NCI-H2171 treated with DMSO at 0.1 percent for 48 hours (cell line): ENCODE measurements at regions not wholly inside any gene's neighbourhood (a gene's known extent, or its start where the extent isn't known, plus 50 kb on each side); places are given as distances from the start of the nearest gene placed in this dataset.
A peak's percentile ranks its signal among the peaks of the same experiment; 100 is the strongest.
"Not testable (repeated sequence)": the region's sequence is repeated elsewhere in the genome, so short reads cannot be mapped to it uniquely, and the experiment has no call there.

Source experiments
- DNase-seq: peaks from one replicate; lab custom pipeline; 2025; lab: John Stamatoyannopoulos, UW

DNA sequence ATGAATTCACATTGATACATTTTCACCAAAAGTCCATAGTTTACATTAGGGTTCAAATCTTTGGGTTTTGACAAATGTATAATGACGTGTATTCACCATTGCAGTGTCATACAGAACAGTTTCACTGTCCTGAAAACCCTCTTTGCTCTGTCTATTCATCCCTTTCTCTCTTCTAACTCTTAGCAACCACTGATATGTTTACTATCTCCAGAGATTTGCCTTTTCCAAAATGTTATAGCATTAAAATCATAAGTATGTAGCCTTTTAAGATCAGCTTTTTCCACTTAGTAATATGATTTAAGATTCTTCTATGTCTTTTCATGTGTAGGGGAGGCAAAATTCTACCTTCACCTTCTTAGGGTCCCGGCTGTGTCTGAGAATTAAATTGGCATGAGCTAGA is 203.8 kb downstream of the TPRG1 start:
- DNase-seq = no peak

DNA sequence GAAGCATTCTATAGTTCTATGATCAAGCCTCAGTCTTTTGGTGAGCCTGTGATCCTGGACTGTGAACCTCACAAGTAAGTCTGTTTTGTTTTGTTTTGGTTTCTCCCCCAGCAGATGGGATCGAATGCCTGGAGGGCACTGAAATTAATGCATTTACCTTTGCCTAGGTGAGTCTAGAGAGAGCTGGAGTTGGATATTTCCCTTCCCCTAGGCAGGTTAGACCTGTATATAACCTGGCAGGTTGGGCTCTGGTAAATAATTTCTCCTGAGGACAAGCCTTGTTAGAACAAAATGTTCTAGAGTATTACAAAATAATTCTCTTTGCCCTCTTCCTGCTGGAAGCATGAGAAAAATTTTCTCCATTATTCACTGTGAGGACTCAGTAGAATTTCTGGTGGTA is 211.9 kb downstream of the TPRG1 start:
- no peak for DNase-seq

DNA sequence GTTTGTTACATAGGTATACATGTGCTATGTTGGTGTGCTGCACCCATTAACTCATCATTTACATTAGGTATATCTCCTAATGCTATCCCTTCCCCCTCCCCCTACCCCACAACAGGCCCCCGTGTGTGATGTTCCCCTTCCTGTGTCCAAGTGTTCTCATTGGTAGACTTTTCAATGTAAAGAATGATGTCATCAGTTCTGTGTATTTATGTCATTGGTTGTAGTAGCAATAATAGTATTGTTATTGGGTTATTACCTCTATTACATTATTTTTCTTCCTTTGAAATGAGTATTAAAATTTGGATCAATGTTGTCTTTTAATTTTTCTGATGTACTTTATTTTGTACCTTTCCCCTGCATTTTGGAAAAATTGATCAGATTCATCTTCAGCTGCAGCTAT is 214.1 kb downstream of the TPRG1 start:
- not testable (repeated sequence) for DNase-seq

DNA sequence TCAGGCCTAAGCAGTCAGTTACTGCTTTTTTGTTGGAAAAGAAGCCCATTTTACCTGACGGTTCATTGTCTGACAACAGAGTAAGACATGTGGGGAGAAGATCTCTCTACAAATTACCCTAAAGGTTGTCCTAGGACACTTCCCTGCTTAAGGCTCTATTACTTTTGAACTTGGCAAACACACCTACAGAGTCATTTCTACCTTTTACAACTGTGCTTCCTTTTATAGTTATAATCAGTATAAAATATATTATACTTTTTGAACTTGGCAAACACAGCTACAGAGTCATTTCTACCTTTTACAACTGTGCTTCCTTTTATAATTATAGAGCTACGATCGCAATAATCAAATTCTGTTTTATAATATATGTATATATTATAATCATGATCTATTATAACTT is 215.0 kb downstream of the TPRG1 start:
- DNase-seq = no peak

DNA sequence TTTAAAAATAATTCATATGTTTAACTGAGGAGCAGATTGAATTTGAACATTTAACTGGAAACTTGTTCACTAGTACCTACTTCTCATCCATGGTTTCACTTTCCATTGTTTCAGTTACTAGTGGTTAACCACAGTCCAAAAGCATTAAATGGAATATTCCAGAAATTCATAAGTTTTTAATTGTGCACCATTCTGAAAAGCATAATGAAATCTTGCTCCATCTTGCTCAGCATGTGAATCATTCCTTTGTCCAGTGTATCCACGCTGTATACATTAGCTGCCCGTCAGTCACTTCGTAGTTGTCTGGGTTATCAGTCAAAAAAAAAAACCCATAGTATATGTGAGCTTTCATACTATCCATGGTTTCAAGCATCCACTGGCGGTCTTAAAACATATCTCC is 217.6 kb downstream of the TPRG1 start:
- no peak for DNase-seq

DNA sequence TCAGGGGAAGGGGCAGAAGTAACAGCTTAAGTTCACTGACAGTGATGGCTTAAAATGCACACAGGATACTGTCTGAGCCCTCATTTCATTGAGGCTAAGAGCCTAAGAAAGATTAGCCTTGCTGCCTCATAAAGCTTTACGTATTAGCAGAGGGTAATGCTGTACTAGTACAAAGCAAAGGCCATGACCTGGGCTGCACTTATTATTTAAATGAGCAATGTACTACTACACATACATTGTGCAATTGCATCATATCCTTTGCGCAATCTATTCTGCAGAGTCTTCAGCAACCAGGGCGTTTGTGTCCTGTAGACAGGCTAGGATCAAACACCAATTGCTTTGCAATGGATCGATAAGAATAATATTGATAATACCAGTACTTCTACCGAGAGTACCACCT is 221.8 kb downstream of the TPRG1 start:
- no peak for DNase-seq

DNA sequence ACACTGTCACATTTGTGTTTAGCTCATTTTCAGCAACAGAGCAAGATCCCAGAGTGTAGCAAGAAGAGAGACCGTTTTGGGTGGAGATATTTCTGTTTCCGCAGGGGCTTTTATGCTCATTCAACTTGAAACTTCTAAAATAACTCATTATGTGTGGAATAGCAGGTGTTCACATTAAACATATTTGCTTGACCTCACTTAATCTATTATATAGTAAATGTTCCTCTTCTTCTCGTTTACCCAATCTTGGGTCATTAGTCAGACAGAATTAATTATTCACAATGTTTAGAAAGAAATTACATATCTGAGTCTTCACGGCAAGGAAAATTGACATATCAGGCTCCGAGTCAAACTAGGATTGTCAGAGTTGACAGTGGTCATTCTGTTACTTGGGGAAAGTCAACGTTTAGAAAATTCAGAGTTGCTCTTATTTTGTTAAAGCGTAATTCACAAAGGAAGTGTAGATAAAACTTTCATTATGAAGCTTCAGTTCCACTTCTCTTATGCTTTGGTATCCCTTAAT is 222.9 kb downstream of the TPRG1 start:
- DNase-seq = no peak

DNA sequence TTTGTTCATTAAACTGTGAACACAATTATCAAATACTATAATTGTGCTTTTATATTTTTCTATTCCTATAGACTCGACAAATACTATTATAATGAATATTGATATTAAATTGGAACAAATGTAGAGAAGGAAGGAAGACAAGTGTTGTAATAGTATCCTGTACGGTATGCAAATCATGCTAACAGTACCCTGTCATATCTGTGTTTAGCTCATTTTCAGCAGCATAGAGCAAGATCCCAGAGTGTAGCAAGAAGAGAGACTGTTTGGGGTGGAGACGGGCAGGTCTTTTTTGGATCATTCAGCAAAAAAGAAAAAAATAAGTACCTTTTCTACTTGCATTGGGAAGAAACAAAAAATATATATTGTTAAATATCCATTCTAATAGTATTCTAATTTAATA is 224.1 kb downstream of the TPRG1 start:
- DNase-seq = no peak

DNA sequence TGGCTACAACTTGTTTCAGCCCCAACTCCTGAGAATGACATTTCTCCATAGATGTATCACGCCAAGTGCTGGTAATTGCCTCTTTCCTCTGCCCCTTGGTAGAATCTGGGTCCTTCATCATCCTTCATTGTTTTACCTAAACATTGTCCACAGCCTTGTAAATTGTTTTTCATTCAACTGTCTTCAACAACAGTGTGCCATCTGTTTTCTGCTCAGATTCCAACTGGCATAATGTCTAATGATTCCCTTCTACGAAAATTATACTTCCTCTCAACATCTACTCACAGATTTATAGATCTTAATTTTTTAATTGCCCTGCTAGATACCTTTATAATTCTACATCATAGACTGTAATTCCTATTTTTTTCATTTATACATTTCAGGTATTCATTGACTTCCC is 226.9 kb downstream of the TPRG1 start:
- peak; percentile 49 for DNase-seq

DNA sequence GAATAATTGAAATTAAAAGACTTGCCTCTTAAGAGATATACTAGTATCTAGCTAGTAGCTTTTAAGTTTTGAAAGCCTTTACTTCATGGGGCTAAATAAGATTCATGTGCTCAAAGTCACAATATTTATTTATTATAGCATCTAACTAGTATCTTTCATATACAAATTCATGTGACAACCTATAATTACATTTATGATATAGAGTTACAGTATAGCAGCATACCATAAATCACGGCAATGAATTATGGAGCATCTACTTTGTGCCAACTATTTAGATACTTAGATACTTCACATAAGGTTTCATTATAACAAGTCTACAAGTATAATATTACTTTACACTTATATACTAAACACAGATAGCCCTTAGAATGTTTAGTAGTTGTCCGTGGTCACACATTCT is 229.4 kb downstream of the TPRG1 start:
- no peak for DNase-seq

DNA sequence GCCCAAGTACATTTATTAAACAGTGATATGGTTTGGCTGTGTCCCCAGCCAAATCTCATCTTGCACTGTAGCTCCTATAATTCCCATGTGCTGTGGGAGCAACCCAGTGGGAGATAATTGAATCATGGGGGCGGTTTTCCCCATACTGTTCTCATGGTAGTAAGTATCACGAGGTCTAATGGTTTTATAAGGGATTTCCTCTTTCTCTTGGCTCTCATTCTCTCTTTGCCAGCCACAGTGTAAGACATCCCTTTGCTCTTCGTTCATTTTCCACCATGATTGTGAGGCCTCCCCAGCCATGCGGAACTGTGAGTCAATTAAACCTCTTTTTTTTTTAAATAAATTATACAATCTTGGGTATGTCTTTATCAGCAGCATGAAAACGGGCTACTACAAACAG is 228.0 kb upstream of the TP63 start:
- DNase-seq = no peak

DNA sequence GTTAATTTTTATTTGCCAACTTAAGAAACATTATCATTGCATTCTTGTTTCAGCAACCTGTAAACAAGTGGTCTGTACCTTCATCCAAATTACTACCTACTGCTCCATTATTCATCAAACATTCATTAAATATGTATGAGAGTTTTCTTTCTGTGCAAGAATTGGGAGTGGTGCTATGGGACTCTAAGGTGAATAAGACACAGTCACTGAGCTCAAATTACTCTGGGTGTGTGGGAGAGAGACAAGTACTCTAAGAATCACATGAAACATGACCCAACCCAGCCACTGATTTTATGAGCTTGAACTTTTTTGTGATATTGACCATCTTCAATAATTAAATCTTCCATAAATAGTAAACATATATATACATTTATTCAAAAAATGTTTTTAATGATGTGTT is 227.2 kb upstream of the TP63 start:
- peak; percentile 56 for DNase-seq

DNA sequence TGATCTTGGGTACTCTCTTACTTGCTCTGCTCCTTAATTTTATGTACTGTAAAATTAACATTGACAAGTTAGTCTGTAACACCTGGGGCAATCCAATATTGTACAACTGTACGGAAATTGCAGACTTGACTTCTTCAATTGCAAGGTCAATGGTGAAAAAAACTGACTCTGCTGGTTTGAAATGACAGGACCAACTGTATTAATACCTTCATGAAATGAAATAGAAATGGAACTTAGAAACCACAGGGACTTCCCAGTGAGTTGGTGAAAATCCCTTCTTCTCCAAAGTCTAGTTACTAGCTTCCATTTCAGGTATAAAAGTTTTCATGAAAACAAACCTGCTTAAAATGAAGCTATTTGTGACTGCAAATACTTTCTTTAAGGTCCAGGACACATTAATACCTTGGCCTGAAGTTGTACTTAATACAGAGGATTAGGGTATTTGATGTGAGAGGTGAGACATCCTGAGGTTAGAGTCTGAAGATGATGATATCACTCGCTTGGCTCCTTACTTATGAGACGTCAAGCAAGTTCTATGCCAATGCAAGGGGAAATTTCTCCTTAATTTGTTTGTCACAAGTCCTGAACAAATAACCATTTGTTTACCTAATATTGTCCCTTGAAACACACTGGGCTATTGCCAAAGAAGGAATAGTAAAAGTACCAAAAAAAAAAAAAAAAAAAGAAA is 226.2 kb upstream of the TP63 start:
- DNase-seq = no peak

DNA sequence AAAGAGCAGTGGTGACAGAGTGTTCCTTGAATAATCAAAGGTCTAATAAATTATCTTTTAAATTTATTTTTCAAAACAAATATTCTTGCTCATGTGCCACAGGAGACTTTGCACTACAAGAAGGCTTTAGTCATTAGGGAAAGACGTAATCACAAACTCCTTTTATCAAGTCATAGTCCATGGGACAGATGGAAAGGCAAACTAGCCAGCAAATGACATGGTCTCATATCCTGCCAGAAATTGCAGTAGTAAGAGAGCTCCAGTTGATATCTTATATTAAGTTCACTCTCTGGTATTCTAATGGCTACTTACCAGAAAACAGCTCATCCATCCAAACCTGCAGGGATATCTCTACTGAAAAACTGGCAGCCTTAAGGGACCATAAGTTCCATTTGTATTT is 225.0 kb upstream of the TP63 start:
- no peak for DNase-seq

DNA sequence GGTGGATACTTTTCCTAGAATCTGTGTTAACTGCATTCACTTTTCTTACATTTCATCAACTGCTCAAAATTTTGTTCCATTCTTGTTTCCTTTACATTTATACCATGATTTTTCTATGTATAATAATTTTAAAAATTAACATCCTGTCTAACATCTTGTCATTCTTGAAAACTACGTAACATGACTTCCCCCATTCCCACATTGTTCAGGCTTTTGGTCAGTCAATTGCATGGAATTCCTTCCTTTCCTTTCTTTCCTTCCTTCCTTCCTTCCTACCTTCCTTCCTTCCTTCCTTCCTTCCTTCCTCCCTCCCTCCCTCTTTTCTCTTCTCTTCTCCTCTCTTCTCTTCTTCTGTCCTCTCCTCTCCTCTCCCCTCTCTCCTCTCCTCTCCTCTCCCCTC is 220.7 kb upstream of the TP63 start:
- no peak for DNase-seq

DNA sequence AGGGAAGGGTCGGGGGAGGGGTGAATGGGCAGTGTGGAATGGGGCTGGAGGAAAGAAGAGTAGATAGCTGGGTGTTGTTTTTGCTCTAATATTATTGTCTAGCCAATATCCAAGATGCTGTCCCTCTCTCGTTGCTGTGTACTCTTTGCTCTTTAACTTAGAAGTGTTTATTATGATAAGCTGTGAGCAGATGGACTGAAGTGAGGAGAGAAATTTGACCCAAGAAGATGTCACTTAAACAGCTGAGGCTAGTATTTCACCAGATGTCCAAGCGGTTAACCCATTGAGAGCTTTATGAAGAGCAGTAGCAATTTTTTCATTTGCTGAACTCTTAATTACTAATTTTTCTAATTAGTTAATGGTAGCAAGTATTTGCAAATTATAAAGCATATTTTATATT is 212.2 kb upstream of the TP63 start:
- peak; percentile 96 for DNase-seq

DNA sequence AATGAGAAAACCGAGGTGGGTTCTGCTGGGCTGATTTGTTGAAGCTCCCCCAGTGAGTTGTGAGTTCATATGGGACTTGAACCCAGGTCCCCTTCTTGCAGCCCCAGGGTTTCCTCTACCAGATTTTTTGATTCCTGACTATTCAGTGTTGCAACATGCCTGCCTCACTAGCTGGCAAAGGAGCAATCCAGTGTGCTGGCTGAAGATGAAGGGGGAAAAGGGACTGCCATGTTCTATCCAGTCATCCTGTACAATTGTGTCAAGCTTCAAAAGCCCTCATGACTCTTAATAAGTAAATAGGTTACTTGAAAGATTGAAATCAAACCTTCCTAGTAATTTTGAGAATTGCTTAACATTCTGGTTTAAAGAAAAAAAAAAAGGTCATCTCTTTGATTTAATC is 211.5 kb upstream of the TP63 start:
- DNase-seq = peak; percentile 38

DNA sequence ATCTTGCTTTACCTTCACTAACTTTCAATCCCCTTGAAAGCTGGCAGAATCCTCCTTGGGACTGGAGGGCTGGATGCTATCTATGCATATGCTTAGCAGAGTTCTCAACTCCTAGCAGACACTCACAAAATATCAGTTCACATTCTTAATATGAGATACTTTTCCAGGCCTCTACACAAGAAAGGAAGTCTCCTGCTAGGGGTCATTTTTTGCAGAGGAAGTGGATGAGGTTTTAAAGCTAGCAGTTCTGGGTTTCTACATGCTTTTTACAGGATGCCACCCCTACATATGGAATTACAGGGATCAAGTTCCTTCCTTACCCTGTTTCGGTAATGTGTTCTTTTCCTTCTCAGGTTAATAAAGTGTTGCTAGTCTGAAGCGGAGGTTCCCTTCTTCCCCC is 206.3 kb upstream of the TP63 start:
- no peak for DNase-seq

DNA sequence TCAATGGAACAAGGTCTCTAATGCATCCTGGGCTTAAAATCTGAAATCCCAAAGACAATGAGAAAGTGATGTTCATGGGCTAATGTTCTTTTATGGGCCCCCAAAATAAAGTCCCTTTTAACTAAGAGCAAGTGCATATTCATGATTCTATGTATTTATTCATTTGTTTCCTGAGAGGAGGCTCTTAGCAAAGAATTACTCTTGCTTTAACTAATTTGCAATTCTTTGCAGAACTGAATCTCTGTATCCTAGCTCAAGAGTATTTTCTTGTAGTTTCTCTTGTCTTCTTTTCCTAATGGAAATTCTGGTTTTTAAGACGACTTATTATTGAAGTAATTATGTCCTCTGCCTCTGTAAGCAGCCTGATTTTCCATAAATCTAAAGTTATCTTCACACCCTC is 202.2 kb upstream of the TP63 start:
- DNase-seq = no peak

DNA sequence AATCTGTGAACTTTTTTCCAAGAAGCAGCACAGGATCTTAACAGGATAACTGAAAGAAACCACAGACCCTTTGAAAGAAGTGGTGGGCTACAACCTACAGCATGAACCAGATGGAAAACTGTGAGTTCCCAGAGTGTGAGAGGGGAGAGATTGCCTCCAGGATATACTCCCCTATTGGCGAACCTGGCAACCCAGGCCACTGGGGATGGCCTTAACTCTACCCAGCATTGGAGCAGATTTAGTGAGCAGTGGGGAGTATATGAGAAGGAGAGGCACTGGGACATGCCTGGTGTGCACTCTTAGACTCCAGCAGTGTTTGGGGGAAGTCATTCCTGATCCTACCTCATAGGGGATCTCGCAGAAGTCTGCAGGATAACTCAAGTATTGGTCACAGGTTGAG is 201.0 kb upstream of the TP63 start:
- no peak for DNase-seq

DNA sequence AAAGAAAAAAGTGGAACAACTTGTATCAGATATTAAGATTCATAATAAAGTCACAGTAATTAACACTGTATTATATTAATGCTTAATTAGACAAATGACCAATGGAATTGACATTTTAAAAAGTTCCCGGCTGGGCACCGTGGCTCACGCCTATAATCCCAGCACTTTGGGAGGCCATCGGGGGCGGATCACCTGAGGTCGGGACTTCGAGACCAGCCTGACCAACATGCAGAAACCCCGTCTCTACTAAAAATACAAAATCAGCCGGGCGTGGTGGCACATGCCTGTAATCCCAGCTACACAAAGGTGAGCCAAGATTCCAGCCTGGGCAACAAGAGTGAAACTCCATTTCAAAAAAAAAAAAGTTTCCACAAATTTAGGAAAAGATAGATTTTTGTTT is 188.9 kb upstream of the TP63 start:
- not testable (repeated sequence) for DNase-seq

DNA sequence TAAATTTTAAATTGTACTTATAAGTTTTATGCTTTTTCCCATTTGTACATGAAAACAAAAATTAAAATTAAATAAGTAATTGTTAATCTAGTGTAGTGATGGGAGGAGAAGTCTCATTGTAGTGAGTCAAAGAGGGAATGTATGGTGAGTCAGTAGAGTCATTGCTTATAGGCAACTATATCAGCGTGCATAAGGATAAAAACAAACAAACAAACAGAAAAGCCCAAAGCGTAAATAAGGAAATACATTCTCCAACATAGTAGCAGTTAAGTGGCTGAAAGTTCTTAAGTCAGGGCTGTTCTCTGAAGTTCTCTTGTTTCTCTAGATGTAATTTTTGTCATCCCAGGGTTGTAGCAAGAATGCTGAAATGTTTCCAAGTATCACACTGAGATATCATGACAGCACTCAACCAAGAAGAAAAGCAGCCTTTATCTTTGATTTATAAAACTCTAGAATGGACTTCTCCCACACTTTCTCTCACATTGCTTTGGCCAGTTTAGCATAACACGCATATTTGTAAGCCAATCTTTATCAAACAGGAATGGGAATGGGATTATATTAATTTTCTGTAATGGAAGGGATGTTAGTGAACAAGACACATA is 184.1 kb upstream of the TP63 start:
- DNase-seq = no peak

DNA sequence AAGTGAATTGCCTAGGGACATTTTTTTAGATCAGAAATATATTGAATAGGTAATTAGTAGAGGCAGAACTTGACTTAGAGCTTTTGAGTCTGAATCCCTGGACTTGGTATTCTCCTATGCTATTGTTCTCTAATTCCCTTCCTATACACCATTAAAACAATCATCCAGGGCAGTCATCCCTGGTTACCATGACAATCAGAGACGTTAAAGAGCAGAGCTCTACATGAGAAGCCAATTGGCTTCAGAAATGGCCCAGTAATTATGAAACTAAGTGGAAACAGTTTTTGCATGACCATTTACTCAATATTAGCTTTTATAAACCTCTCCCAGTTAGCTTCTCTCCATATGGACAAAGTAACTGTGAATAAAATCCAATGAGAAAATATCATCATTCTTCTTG is 182.1 kb upstream of the TP63 start:
- peak; percentile 61 for DNase-seq

DNA sequence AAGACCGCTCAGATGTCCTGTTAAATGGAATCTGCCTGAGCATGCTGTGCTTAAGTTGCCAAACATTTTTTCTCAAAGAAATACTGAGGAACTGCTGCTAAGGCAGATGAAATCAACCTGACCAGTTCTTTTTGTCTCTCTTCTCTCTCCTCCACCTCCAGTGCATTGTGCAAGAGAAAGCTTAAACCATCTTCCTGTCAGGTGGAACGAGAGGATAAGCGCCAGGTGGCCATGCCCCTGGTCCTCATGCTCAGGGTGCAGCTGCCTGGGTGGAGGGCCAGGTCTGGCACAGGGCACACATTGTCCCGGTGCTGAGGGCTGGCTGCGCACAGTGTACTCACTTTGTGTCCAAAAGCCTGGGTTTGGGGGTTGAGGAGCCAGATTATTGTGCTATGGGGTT is 176.2 kb upstream of the TP63 start:
- DNase-seq = no peak
